GM21619 (cell line): ENCODE measurements at regions not wholly inside any gene's neighbourhood (a gene's known extent, or its start where the extent isn't known, plus 50 kb on each side); places are given as distances from the start of the nearest gene placed in this dataset.
"Not testable (repeated sequence)": the region's sequence is repeated elsewhere in the genome, so short reads cannot be mapped to it uniquely, and the experiment has no call there.

ENCODE experiments used
- ATAC-seq: cut with Tn5 transposase; IDR thresholded peaks from one replicate; pipeline ENCODE4 v1.9.1; 2021; ENCODE audit not compliant: unreplicated experiment

GRCh38 chrX:122641136-122641535, 542.9 kb upstream of the GRIA3 start:
- no peak for ATAC-seq

- ATAC-seq, result no peak
These were observed 542.3 kb upstream of the GRIA3 start for GRCh38 chrX:122641826-122642225.

GRCh38 chrX:122655256-122655655, 528.8 kb upstream of the GRIA3 start:
- ATAC-seq, result not testable (repeated sequence)

- ATAC-seq, result no peak
These were observed 517.5 kb upstream of the GRIA3 start for GRCh38 chrX:122666601-122667000.

GRCh38 chrX:122667667-122668066, 516.4 kb upstream of the GRIA3 start:
- no peak for ATAC-seq

- ATAC-seq, result no peak
These were observed 480.3 kb upstream of the GRIA3 start for GRCh38 chrX:122703762-122704161.

GRCh38 chrX:122739770-122740169, 444.3 kb upstream of the GRIA3 start:
- no peak for ATAC-seq

GRCh38 chrX:122770581-122770980, 413.5 kb upstream of the GRIA3 start:
- no peak for ATAC-seq

GRCh38 chrX:122771933-122772332, 412.1 kb upstream of the GRIA3 start:
- no peak for ATAC-seq

- no peak for ATAC-seq
These were observed 406.3 kb upstream of the GRIA3 start for GRCh38 chrX:122777766-122778165.

GRCh38 chrX:122783918-122784317, 400.2 kb upstream of the GRIA3 start:
- ATAC-seq, result no peak

GRCh38 chrX:122787231-122787630, 396.8 kb upstream of the GRIA3 start:
- no peak for ATAC-seq

- ATAC-seq, result no peak
These were observed 395.9 kb upstream of the GRIA3 start for GRCh38 chrX:122788216-122788615.

GRCh38 chrX:122790376-122791095, 393.5 kb upstream of the GRIA3 start:
- no peak for ATAC-seq

GRCh38 chrX:122813876-122814275, 370.2 kb upstream of the GRIA3 start:
- no peak for ATAC-seq

- ATAC-seq, result no peak
These were observed 367.8 kb upstream of the GRIA3 start for GRCh38 chrX:122816288-122816687.

GRCh38 chrX:122817321-122817955, 366.6 kb upstream of the GRIA3 start:
- ATAC-seq, result no peak

- ATAC-seq, result no peak
These were observed 366.0 kb upstream of the GRIA3 start for GRCh38 chrX:122818068-122818467.

GRCh38 chrX:122833230-122833629, 350.8 kb upstream of the GRIA3 start:
- no peak for ATAC-seq

GRCh38 chrX:122835886-122836285, 348.2 kb upstream of the GRIA3 start:
- no peak for ATAC-seq

GRCh38 chrX:122850326-122850725, 333.8 kb upstream of the GRIA3 start:
- ATAC-seq, result no peak

GRCh38 chrX:122856205-122856604, 327.9 kb upstream of the GRIA3 start:
- no peak for ATAC-seq

- no peak for ATAC-seq
These were observed 326.3 kb upstream of the GRIA3 start for GRCh38 chrX:122857734-122858133.
